HG03139 (cell line): ENCODE measurements at regions not wholly inside any gene's neighbourhood (a gene's known extent, or its start where the extent isn't known, plus 50 kb on each side); places are given as distances from the start of the nearest gene placed in this dataset.
"Not testable (repeated sequence)": the region's sequence is repeated elsewhere in the genome, so short reads cannot be mapped to it uniquely, and the experiment has no call there.

Experiments used
- ATAC-seq: cut with Tn5 transposase; IDR thresholded peaks from one replicate; pipeline ENCODE4 v1.9.1; 2021; ENCODE audit not compliant: unreplicated experiment

- ATAC-seq, result no peak
Measured at GRCh38 chr7:35908331-35909216, 107.7 kb downstream of the SEPTIN7 start.

- ATAC-seq, result no peak
Measured at GRCh38 chr7:35909870-35910357, 109.1 kb downstream of the SEPTIN7 start.

DNA sequence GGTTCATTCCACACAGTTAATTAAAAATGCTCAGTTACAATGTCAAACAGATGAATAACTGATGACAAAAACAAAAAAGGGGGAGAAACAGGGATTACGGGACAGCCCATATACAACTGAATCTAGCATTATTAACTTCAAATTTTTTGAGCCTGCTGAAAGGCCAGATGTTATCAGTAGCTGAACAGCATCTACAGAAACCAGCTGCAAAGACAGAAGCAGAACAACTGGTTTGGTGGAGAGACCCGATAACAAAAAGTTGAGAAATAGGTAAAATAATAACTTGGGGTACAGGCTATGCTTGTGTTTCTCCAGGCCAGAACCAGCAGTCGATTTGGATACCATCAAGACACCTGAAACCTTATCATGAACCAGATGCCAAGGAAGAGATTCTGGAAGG lies 109.8 kb downstream of the SEPTIN7 start:
- not testable (repeated sequence) for ATAC-seq

DNA sequence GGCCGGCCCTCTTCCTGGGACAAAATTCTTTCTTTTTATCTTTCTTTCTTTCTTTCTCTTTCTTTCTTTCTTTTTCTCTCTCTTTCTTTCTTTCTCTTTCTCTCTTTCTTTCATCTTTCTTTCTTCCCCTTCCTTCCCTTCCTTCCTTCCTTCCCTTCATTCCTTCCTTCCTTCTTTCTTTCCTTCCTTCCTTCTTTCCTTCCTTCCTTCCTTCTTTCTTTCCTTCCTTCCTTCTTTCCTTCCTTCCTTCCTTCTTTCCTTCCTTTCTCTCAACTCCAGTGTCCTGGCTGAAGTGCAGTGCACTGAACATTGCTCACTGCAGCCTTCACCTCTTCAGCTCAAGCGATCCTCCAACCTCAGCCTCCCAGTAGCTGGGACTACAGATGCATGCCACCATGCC lies 112.5 kb downstream of the SEPTIN7 start:
- ATAC-seq, result not testable (repeated sequence)

- ATAC-seq, result not testable (repeated sequence)
Measured at GRCh38 chr7:35914214-35914613, 113.4 kb downstream of the SEPTIN7 start.

DNA sequence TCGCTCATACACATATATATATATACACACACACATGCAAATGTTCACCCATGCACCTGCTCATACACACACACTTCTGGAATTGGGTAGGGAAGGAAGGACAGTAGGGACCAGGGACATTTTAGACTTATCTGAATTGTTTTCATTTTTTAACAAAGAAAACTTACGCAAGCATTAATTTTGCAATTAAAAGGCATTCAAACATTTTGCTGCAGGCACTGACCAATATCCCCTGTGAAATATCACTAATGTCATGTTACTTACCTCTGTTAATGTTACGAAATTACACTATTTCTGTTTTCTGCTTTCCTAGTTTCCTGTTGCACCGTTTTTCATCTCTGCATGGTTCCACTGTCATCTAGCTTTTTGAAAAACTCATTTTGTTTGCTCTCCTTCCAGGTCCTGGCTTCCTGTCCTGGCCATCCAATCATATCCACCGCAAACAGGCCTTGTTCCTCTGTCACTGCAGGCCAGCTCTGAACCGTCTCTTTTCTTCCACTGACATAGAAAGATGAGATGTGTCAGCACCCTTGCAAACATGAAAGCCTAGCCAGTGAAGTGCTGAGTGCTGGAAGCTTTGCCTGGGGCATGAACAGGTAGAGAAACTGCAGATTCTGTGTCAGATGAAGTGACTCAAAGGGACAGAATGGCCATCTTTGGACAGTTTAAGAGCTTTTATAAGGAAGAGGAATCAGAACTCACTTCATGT lies 114.5 kb downstream of the SEPTIN7 start:
- not testable (repeated sequence) for ATAC-seq

GRCh38 chr7:35918217-35918616 lies 117.4 kb downstream of the SEPTIN7 start:
- ATAC-seq, result not testable (repeated sequence)

- peak; percentile 80 for ATAC-seq
Measured at GRCh38 chr7:35919607-35920006, 118.8 kb downstream of the SEPTIN7 start.

DNA sequence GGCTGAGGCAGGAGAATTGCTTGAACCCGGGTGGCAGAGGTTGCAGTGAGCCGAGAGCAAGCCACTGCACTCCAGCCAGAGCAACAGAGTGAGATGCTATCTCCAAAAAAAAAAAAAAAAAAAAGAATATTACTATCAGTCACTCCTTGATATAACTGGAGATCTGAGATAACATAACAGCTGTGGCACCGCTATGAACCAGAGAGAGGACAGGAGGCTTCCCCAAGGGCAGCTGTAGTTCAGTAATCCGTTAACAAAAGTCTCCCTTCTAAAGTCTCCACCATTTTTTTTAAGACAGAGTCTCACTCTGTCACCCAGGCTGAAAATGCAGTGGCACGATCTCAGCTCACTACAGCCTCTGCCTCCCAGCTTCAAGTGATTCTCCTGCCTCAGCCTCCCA lies 120.5 kb downstream of the SEPTIN7 start:
- not testable (repeated sequence) for ATAC-seq

GRCh38 chr7:35924668-35925067 lies 123.8 kb downstream of the SEPTIN7 start:
- ATAC-seq, result not testable (repeated sequence)

DNA sequence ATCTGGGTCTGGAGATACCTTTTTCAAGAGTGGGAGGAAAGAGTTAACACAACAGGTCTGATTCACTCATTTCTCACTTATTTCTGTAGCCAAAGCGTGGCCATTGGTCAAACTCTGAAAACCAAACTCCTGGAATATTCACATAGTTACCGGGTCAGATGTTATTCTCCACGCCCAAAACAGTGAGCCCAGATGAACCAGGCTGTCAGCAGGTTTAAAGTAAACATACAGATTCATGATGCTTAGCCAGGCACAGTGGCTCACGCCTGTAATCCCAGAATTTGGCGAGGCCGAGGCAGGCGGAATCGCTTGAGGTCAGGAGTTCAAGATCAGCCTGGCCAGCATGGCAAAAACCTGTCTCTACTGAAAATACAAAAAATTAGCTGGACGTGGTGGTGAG lies 126.1 kb downstream of the SEPTIN7 start:
- ATAC-seq, result not testable (repeated sequence)

GRCh38 chr7:35931134-35931533 lies 130.3 kb downstream of the SEPTIN7 start:
- ATAC-seq, result not testable (repeated sequence)

DNA sequence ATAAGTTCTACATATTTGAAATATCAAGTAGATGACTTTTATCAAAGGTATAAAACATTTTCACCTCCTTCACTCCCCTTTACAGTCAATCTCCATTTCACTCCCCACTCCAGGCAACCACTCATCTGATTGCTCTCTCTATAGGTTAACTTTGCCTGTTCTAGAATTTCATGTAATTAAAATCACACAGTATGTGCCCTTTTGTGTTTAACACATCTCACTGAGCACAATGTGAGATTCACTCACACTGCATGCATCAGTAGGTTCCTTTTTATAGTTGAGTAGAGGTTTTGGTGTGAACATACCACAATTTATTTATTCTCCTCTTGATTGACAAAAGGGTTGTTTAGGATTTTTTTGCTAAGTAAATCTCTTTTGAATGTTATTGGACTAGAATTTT lies 130.7 kb downstream of the SEPTIN7 start:
- ATAC-seq, result not testable (repeated sequence)

- ATAC-seq, result not testable (repeated sequence)
Measured at GRCh38 chr7:35940695-35941094, 139.8 kb downstream of the SEPTIN7 start.

GRCh38 chr7:35945621-35946020 lies 144.8 kb downstream of the SEPTIN7 start:
- ATAC-seq, result not testable (repeated sequence)

- not testable (repeated sequence) for ATAC-seq
Measured at GRCh38 chr7:35955735-35956134, 154.9 kb downstream of the SEPTIN7 start.

DNA sequence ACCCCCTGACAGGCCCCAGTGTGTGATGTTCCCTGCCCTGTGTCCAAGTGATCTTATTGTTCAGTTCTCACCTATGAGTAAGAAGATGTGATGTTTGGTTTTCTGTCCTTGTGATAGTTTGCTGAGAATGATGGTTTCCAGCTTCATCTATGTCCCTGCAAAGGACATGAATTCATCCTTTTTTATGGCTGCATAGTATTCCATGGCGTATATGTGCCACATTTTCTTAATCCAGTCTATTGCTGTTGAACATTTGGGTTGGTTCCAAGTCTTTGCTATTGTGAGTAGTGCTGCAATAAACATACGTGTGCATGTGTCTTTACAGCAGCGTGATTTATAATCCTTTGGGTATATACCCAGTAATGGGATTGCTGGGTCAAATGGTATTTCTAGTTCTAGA lies 156.1 kb downstream of the SEPTIN7 start:
- not testable (repeated sequence) for ATAC-seq

DNA sequence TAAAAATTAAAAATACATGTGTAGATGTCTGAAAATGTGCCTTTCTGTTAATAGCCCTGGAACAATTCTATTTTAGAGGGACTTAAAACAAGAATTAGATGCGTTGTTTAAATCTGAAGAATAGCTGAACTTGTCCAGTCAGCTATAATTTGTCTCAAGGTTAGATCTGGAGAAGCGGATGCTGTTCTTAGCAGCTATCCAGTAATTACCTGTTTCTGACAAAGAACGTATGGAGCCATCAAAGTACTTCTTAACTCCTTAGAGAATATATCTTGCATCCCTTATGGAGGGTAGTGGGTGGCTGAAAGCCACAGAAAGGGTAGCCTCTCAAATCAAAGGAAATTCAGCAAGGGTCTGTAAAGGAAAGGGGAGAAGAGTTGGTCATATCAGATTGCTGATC lies 160.4 kb downstream of the SEPTIN7 start:
- not testable (repeated sequence) for ATAC-seq

- not testable (repeated sequence) for ATAC-seq
Measured at GRCh38 chr7:35962607-35963006, 161.8 kb downstream of the SEPTIN7 start.

DNA sequence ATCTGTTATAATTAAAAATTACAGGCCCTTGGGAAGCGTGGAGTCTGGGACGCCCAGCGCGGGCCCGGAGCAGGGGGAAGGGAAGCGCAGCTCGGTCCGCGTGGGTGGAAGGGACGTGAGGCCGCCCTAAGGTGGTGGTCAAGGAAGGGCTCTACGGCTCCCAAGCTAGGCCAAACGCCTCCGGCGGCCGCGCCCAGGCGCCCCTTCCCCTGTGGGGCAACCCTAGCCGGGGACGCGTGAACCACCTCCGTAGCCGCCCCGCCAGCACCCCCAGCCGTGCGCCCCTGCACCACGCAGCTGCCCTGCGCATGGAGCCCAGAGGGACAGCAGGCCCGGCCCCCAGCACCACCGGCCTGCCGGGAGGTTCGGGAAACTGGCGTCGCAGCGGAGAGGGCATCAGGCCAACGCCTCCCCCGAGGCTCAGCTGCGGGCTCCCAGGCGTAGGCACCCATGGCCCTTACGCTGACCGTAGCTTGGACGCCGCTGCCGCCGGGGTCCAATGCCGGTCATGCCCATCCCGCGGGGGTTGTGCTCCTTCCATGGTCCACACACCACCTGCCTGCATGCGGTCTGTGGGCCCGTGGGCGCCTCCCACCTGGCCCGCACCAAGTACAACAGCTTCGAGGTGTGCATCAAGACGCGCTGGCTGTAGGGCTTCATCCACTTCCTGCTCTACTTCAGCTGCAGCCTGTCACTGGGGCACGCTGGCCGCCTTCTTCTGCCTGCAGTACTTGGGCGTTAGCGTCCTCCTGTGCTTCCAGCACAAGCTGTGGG lies 166.7 kb downstream of the SEPTIN7 start:
- ATAC-seq, result no peak
